Thyroid gland (tissue), 4 donors: ENCODE measurements at regions not wholly inside any gene's neighbourhood (a gene's known extent, or its start where the extent isn't known, plus 50 kb on each side); places are given as distances from the start of the nearest gene placed in this dataset.

Experiments
- POLR2A ChIP-seq, 2 donors: fragments of 450-650 bp; IDR thresholded peaks; one replicate each; pipeline ENCODE4 v1.6.1; 2017; ENCODE audit warnings: antibody characterized with exemption in 2 of 2, mild to moderate bottlenecking in 2 of 2, moderate library complexity in 1 of 2
- TF ChIP-seq, protein P1 (sequence below), 6 experiments: fragments of 200-600 bp in 3 of 6; fragments of 450-650 bp in 3 of 6; sonication (generic) in 3 of 6; IDR thresholded peaks; one replicate each; pipeline ENCODE4 v1.5.1; 2016 to 2019; ENCODE audit warnings: antibody characterized with exemption in 6 of 6, mild to moderate bottlenecking in 2 of 6, inconsistent platforms in 1 of 6, moderate library complexity in 1 of 6

DNA sequence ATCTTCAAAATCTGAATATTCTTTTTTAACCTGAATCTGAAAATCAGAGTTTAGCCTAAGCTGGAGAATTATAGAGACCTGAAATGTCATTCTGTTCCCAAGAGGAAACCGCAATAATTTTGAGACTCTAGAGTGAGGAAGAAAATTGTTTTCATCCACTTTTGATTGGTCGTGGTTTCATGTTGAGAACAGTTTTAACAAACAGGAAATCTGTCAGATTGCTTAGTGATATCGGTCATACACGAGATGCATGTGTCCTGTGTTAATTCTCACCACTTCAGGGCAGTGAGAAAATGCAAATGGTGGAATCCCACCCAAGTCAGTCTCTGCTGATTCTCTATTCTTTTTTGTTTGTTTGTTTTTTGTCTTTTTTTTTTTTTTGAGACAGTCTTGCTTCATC is 1498.5 kb upstream of the TMEM132C start:
- TF ChIP-seq, protein P1, sequence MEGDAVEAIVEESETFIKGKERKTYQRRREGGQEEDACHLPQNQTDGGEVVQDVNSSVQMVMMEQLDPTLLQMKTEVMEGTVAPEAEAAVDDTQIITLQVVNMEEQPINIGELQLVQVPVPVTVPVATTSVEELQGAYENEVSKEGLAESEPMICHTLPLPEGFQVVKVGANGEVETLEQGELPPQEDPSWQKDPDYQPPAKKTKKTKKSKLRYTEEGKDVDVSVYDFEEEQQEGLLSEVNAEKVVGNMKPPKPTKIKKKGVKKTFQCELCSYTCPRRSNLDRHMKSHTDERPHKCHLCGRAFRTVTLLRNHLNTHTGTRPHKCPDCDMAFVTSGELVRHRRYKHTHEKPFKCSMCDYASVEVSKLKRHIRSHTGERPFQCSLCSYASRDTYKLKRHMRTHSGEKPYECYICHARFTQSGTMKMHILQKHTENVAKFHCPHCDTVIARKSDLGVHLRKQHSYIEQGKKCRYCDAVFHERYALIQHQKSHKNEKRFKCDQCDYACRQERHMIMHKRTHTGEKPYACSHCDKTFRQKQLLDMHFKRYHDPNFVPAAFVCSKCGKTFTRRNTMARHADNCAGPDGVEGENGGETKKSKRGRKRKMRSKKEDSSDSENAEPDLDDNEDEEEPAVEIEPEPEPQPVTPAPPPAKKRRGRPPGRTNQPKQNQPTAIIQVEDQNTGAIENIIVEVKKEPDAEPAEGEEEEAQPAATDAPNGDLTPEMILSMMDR (IDR thresholded peaks at IDR 0.05), result no peak
- TF ChIP-seq POLR2A (IDR thresholded peaks at IDR 0.05), result no peak
